ENCODE measurements at regions not wholly inside any gene's neighbourhood (a gene's known extent, or its start where the extent isn't known, plus 50 kb on each side); places are given as distances from the start of the nearest gene placed in this dataset.

DNA sequence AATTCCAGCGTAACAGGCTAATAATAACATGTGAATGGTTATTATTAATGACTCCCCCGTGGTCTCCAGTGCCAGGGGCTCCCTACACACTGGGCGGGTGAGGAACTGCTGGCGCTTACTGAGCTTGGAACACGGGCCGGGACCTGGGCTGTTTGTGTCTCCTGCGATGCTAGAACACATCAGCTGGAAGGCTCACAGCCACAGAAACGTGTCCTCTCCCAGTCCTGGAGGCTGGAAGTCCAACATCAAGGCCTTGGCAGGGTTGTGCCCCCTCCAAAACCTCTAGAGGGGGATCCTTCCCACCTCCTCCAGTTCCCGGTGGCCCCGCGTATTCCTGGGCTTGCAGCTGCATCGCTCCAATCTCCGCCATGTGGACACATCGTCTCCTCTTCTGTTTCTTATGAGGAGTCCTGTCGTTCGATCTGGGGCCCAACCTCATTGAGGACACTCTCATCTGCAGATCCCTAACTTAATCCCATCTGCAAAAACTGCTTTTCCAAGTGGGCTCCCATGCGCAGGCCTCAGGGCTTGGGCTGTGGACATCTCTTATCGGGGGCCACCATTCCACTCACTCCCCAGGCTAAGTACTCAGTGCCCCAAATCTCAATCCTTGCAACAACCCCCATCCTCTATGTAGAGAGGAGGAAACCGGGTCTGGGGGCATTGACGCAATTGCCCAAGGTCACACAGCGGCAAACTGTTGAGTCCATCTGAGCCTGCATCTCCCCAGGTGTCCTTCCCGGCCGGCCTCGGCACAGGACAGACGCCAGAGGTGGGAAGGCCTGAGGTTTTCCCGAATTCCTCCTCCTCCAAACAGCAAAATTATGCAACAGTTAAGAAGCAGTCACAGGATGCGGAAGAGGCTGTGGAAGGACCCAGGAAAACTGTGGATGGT lies 193.9 kb downstream of the IRF8 start:
- Mint-ChIP-seq H3K36me3 (no peaks in the 10 kb centered on the region), H3K4me1 (peaks cover 11% of the 10 kb centered on the region), H3K27me3 (ENCODE audit: low read depth in 3 of 3) (peaks cover 1 to 8% (median 2%) of the 10 kb centered on the region in 3 donors), H3K4me3 (no peak overlapping the region), H3K27ac (no peak overlapping the region), H3K9me3 (peaks cover 0 to 3% (median 0%) of the 10 kb centered on the region in 7 donors)
- Histone ChIP-seq H3K4me2 (replicated peaks; ENCODE audit: extremely low read depth, low read length, poor library complexity, severe bottlenecking) (no peak overlapping the region), H2AFZ (ENCODE audit: insufficient read depth, low read depth, low read length, poor library complexity, severe bottlenecking) (no peak overlapping the region), H3K36me3 (replicated peaks in 1 of 2; ENCODE audit: control insufficient read depth in 1 of 2, insufficient read depth in 2 of 2, low read length in 2 of 2) (no peaks in the 10 kb centered on the region), H3K27me3 (ENCODE audit: control insufficient read depth in 2 of 2, insufficient read depth in 2 of 2, low read length in 2 of 2) (no peaks in the 10 kb centered on the region), H3K27ac (ENCODE audit: low read depth in 1 of 2, low read length in 2 of 2) (no peak overlapping the region), H3K79me2 (ENCODE audit: insufficient read depth, low read length) (no peaks in the 10 kb centered on the region), H3K9me3 (replicated peaks in 1 of 2; ENCODE audit: control insufficient read depth in 1 of 2, insufficient read depth in 1 of 2, low read length in 2 of 2) (no peaks in the 10 kb centered on the region), H3K4me1 (ENCODE audit: control insufficient read depth in 1 of 2, insufficient read depth in 2 of 2, low read length in 2 of 2) (peaks cover 3 to 9% of the 10 kb centered on the region in 2 donors), H4K20me1 (ENCODE audit: insufficient read depth, low read length) (no peaks in the 10 kb centered on the region), H3K4me3 (replicated peaks in 1 of 3; ENCODE audit: low read depth in 2 of 3, low read length in 3 of 3) (no peak overlapping the region), H3K9ac (ENCODE audit: insufficient read depth, low read length, poor library complexity, severe bottlenecking) (no peak overlapping the region)
- DNase-seq = no peak
- intact Hi-C loops (cut with micrococcal nuclease) = no loop called here
- TF ChIP-seq, protein P1, sequence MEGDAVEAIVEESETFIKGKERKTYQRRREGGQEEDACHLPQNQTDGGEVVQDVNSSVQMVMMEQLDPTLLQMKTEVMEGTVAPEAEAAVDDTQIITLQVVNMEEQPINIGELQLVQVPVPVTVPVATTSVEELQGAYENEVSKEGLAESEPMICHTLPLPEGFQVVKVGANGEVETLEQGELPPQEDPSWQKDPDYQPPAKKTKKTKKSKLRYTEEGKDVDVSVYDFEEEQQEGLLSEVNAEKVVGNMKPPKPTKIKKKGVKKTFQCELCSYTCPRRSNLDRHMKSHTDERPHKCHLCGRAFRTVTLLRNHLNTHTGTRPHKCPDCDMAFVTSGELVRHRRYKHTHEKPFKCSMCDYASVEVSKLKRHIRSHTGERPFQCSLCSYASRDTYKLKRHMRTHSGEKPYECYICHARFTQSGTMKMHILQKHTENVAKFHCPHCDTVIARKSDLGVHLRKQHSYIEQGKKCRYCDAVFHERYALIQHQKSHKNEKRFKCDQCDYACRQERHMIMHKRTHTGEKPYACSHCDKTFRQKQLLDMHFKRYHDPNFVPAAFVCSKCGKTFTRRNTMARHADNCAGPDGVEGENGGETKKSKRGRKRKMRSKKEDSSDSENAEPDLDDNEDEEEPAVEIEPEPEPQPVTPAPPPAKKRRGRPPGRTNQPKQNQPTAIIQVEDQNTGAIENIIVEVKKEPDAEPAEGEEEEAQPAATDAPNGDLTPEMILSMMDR (IDR thresholded peaks at IDR 0.05) = no peak
- 96% methylated on average over 22 of the region's 27 CpGs for WGBS (ENCODE audit: insufficient coverage)

DNA sequence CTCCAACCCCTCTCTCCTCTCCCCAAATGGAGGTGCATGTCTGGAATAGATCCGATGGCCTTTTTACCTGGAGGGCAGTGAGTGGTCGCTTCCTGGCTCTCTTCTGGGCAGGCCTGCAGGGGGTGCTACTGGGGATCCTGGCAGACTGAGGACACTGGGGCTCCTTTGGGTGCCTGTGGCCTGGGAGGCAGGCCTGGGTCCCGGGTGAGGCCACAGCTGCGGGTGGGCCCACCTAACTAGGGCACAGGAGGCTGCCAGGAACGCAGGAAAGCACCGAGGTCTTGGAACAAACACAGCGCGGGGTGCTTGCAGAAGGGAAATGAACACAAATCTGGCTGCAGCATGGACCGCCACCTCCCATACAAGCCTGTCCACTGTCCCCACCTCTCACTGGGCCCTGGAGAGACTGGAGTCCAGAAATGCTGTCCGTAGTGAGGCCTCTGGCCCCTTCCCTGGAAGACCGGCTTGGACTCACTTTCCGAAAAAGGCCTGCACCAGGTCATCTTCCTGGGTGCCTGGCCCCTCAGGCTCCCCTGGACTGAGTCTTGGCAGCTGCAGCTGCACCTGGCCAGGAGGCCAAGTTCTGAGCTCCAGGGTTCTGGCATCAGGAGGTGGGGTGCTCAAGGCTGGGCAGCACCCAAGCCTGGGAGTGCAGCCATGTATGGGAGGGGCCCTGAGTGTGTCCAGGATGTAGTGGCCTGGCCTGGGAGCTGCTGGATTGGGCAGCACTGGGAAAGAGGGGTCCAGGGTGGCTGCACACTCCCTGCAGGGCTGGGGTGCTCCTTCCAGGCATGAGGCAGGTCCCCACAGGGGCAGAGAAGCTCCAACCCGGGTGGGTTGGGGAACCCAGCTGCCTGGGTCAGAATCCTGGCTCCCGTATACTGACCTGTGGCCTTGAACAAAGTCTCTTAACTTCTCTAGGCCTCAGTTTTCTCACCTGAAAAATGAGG lies 195.1 kb downstream of the IRF8 start:
- peaks cover 0 to 4% of the 10 kb centered on the region in 2 donors for H3K27me3 ChIP-seq (ENCODE audit: control insufficient read depth in 2 of 2, insufficient read depth in 2 of 2, low read length in 2 of 2)
- TF ChIP-seq, protein P1 (IDR thresholded peaks at IDR 0.05) = no peak
- no peak overlapping the region for H3K4me3 Mint-ChIP-seq

More for the DNA sequence above, 195.1 kb downstream of the IRF8 start:
- H3K79me2 ChIP-seq (ENCODE audit: insufficient read depth, low read length) = no peaks in the 10 kb centered on the region
- no peak overlapping the region for H3K4me2 ChIP-seq (replicated peaks; ENCODE audit: extremely low read depth, low read length, poor library complexity, severe bottlenecking)
- DNase-seq = no peak
- no peak overlapping the region for H3K9ac ChIP-seq (ENCODE audit: insufficient read depth, low read length, poor library complexity, severe bottlenecking)
- H3K9me3 ChIP-seq (replicated peaks in 1 of 2; ENCODE audit: control insufficient read depth in 1 of 2, insufficient read depth in 1 of 2, low read length in 2 of 2) = no peaks in the 10 kb centered on the region
- Mint-ChIP-seq H3K27me3 (ENCODE audit: low read depth in 3 of 3) (peaks cover 2 to 8% (median 5%) of the 10 kb centered on the region in 3 donors), H3K27ac (no peak overlapping the region), H3K4me1 (peaks cover 11% of the 10 kb centered on the region), H3K9me3 (peaks cover 0 to 3% (median 0%) of the 10 kb centered on the region in 7 donors), H3K36me3 (no peaks in the 10 kb centered on the region)
- H3K4me1 ChIP-seq (ENCODE audit: control insufficient read depth in 1 of 2, insufficient read depth in 2 of 2, low read length in 2 of 2) = peaks cover 3 to 9% of the 10 kb centered on the region in 2 donors
- 76% methylated on average over 12 of the region's 14 CpGs for WGBS (ENCODE audit: insufficient coverage)
- H3K36me3 ChIP-seq (replicated peaks in 1 of 2; ENCODE audit: control insufficient read depth in 1 of 2, insufficient read depth in 2 of 2, low read length in 2 of 2) = no peaks in the 10 kb centered on the region
- no peak overlapping the region for H3K27ac ChIP-seq (ENCODE audit: low read depth in 1 of 2, low read length in 2 of 2)
- intact Hi-C loops (cut with micrococcal nuclease) = no loop called here
- H4K20me1 ChIP-seq (ENCODE audit: insufficient read depth, low read length) = no peaks in the 10 kb centered on the region
- H2AFZ ChIP-seq (ENCODE audit: insufficient read depth, low read depth, low read length, poor library complexity, severe bottlenecking) = no peak overlapping the region
- no peak overlapping the region for H3K4me3 ChIP-seq (replicated peaks in 1 of 3; ENCODE audit: low read depth in 2 of 3, low read length in 3 of 3)
